Activated CD4-positive, alpha-beta T cell treated with anti-CD3 and anti-CD28 coated beads, Interleukin-2, amount 10 ng/mL, durations not matched to agents 7 days and 5 days (primary cell): ENCODE measurements at regions not wholly inside any gene's neighbourhood (a gene's known extent, or its start where the extent isn't known, plus 50 kb on each side); places are given as distances from the start of the nearest gene placed in this dataset.

Experiments used
- CTCF ChIA-PET: fragments of 350-600 bp; sonication (Branson Sonifier 250); formaldehyde crosslinking; loops from one replicate; lab custom pipeline; 2021; ENCODE audit warnings: antibody characterized with exemption; lab: Charles Lee
- POLR2A ChIA-PET: fragments of 350-600 bp; sonication (Branson Sonifier 250); formaldehyde crosslinking; loops from one replicate; lab custom pipeline; 2021; ENCODE audit warnings: antibody characterized with exemption; lab: Charles Lee
- DNase-seq: peaks from one replicate; pipeline ENCODE4 v3.0.0-alpha.2; 2020
- H3K27ac Mint-ChIP-seq: one replicate; pipeline ENCODE4 v1.8.0; 2021; ENCODE audit warnings: mild to moderate bottlenecking, moderate library complexity, mixed read lengths
- H3K27me3 Mint-ChIP-seq: one replicate; pipeline ENCODE4 v1.8.0; 2021; ENCODE audit warnings: mixed read lengths
- H3K36me3 Mint-ChIP-seq: one replicate; pipeline ENCODE4 v1.8.0; 2021; ENCODE audit warnings: low read depth, mixed read lengths
- H3K4me1 Mint-ChIP-seq: one replicate; pipeline ENCODE4 v1.8.0; 2021; ENCODE audit warnings: mixed read lengths
- H3K4me3 Mint-ChIP-seq: one replicate; pipeline ENCODE4 v1.8.0; 2021; ENCODE audit warnings: mild to moderate bottlenecking, moderate library complexity, mixed read lengths
- H3K9me3 Mint-ChIP-seq: one replicate; pipeline ENCODE4 v1.8.0; 2021; ENCODE audit warnings: mixed read lengths

DNA sequence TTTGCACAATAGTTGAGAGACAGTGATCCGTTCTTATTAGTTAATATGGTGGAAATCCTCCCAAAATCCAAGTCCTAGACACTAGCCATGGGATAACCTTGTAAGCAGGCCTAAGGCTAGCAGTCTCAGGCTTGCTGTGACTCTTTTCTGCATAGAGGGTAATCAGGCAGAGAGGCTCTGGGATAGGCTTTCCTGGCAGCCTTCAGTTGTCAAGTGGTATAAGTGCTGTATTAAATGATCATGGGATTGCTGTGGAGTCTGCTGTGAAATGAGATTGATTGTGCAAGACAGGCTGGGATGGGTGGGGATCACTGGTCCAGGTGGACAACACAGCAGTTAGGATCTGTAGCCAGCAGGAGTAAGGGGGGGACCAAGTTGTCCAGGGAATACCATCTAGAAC lies 416.4 kb downstream of the TLE4 start:
- CTCF ChIA-PET, result no interaction called here
- no peaks in the 10 kb centered on the region for H3K9me3 Mint-ChIP-seq
- H3K36me3 Mint-ChIP-seq, result no peaks in the 10 kb centered on the region
- no peaks in the 10 kb centered on the region for H3K4me1 Mint-ChIP-seq
- H3K27me3 Mint-ChIP-seq, result no peaks in the 10 kb centered on the region
- POLR2A ChIA-PET, result no interaction called here
- H3K27ac Mint-ChIP-seq, result no peak overlapping the region
- H3K4me3 Mint-ChIP-seq, result no peak overlapping the region
- DNase-seq, result no peak

DNA sequence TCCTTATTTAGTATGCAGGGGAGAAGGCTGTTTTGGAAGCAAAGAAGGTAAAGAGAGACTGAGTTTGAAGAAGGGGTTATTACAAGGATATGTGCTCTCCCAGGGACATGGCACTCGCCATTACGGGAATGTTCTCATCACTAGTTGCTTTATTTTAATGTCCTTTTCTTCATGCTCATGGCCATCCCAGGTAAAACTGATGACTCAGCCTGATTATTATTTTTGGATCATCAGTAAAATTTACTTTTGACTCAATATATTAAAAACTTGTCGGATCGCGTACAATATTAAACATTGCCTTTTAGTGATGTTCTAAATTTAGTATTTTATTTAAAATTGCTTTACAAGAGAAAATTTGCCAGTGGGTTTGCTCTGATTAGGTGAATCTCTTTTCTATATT lies 414.7 kb downstream of the TLE4 start:
- Mint-ChIP-seq H3K4me1 (no peaks in the 10 kb centered on the region), H3K27me3 (no peaks in the 10 kb centered on the region), H3K9me3 (no peaks in the 10 kb centered on the region), H3K4me3 (no peak overlapping the region), H3K36me3 (no peaks in the 10 kb centered on the region), H3K27ac (no peak overlapping the region)
- CTCF ChIA-PET, result no interaction called here
- no peak for DNase-seq
- POLR2A ChIA-PET, result no interaction called here

DNA sequence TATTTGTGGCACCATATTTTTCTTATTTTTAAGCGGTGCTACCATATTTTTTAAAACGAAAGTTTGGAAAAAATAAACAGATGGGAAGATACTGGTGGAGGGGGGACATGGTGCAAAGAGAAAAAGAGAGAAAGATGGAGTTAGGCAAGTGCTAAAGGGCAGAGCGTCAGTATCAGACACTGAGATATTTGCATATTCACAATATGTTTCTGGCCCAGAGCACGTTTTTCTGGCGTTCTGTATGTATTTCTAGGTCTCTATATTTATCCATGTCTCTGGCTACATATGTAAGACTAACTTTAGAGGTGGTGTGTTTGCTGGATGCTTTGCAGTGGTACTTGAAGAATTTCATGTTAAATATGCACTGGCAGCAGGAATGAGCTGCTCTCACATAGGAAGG lies 414.0 kb downstream of the TLE4 start:
- H3K27ac Mint-ChIP-seq, result no peak overlapping the region
- ChIA-PET POLR2A (no interaction called here), CTCF (no interaction called here)
- no peaks in the 10 kb centered on the region for H3K9me3 Mint-ChIP-seq
- no peak overlapping the region for H3K4me3 Mint-ChIP-seq
- H3K4me1 Mint-ChIP-seq, result no peaks in the 10 kb centered on the region
- H3K36me3 Mint-ChIP-seq, result no peaks in the 10 kb centered on the region
- no peak for DNase-seq
- H3K27me3 Mint-ChIP-seq, result peaks cover 2% of the 10 kb centered on the region

DNA sequence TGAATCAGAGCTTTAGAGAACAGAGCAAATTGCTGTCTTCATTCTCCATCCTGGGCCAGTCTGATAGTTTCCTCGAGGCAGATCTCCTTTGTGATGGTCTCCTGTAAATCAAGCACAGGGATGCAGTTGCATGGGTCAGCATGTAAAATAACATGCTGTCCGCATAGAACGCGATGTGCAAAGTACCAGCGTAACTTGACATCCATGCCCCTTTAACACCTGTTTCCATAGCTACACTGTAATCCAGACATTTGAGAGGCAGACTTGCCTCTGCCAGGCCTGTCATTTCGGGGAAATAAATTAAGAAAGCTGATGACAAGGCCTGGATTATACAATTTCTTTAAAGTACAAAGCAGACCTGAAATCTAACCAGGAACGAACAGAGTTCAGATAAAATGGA lies 413.5 kb downstream of the TLE4 start:
- ChIA-PET POLR2A (no interaction called here), CTCF (no interaction called here)
- no peak for DNase-seq
- no peaks in the 10 kb centered on the region for H3K4me1 Mint-ChIP-seq
- no peaks in the 10 kb centered on the region for H3K9me3 Mint-ChIP-seq
- H3K27ac Mint-ChIP-seq, result no peak overlapping the region
- no peaks in the 10 kb centered on the region for H3K36me3 Mint-ChIP-seq
- peaks cover 2% of the 10 kb centered on the region for H3K27me3 Mint-ChIP-seq
- no peak overlapping the region for H3K4me3 Mint-ChIP-seq

DNA sequence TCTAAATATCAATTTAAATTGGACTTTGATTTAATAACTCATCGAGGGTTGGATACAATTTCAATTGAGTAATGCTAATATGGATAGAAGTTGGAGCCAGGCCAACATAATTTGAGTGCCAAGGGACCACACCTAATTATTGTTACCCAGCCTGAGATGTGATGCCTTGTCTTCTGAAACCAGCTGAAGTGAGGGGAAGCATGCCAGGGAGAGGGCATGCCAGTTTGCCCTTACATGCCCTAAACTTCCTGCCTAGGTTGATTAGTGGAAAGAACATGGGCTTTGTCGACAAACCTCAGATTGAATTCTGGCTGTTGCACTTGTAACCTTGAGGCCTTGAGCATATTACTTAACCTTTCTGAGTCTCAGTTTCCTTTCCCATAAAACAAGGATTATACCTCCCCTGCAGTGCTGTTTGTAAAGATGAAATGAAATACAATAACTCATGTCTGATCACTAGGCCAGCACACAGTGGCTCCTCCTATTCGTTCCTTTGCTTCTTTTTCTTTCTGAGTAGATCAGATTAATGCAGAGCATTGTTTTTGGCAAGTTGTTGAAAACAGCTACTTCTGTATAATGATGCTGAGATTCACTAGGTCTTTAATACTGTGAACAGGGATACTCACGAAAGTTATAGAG lies 412.8 kb downstream of the TLE4 start:
- H3K4me3 Mint-ChIP-seq, result no peak overlapping the region
- no peaks in the 10 kb centered on the region for H3K4me1 Mint-ChIP-seq
- CTCF ChIA-PET, result no interaction called here
- H3K36me3 Mint-ChIP-seq, result no peaks in the 10 kb centered on the region
- no peak for DNase-seq
- peaks cover 2% of the 10 kb centered on the region for H3K27me3 Mint-ChIP-seq
- no peak overlapping the region for H3K27ac Mint-ChIP-seq
- no peaks in the 10 kb centered on the region for H3K9me3 Mint-ChIP-seq
- POLR2A ChIA-PET, result no interaction called here

DNA sequence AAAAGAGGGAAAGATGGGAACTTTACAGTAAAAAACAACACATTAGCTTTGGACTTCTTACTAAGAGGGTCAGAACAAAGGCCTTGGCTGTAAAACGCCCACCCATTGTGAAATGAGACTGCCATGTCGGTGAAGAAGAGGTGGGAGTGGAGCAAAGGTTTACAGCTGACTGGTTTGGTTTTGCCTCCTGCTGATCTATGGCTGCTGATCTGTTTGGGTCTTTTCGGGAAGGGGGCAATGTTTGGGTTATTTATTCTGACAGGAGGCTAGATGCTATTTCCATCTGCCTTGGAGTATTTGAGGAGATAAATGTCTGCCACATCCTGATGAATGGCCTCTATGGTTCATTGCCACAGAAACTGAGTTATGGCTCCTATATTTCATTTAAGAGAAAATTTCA lies 408.7 kb downstream of the TLE4 start:
- CTCF ChIA-PET, result no interaction called here

DNA sequence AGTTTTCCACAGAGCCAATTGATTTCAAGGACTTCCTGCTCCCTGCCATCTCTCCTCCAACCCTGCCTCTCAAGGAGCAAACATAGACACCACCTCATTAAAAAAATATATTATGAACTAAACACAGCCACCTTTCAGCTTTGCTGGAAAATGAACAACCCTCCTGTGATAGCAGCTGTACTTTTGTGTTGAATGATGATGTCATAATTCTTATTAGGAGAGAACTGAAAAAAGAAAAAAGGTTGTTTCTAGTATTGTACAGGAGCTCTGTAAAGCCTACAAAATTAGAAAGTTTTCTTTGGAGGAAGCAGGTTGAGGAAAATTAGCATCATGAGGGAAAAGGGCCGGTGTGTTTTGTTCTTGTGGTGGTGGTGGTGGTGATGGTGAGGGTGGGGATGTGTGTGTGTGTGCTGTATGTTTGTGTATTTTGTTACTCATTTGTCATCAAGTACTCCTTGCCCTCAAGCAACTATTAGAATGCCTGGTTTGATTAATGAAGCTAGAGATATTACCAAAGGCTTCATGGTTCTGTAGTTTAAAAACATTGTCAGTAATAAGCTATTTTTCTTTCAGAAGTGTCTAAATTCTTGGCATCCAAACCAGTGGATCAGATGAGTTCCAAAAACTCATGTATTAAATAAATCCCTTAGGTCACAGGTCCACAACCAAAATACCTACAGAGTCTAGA lies 405.9 kb downstream of the TLE4 start:
- H3K9me3 Mint-ChIP-seq, result no peaks in the 10 kb centered on the region
- POLR2A ChIA-PET, result no interaction called here
- no peaks in the 10 kb centered on the region for H3K4me1 Mint-ChIP-seq
- no peaks in the 10 kb centered on the region for H3K36me3 Mint-ChIP-seq
- H3K27ac Mint-ChIP-seq, result no peak overlapping the region
- CTCF ChIA-PET, result interaction anchor here (0.6 kb wide), 1 partner anchor 10 kb away, joined by 3 read pairs; no protein-coding TSS in a partner anchor
- no peak for DNase-seq
- no peak overlapping the region for H3K4me3 Mint-ChIP-seq
- peaks cover 5% of the 10 kb centered on the region for H3K27me3 Mint-ChIP-seq

More for the DNA sequence above, 408.7 kb downstream of the TLE4 start:
- DNase-seq, result no peak
- no peak overlapping the region for H3K27ac Mint-ChIP-seq
- no peaks in the 10 kb centered on the region for H3K9me3 Mint-ChIP-seq
- H3K36me3 Mint-ChIP-seq, result no peaks in the 10 kb centered on the region
- H3K4me3 Mint-ChIP-seq, result no peak overlapping the region
- H3K4me1 Mint-ChIP-seq, result no peaks in the 10 kb centered on the region
- H3K27me3 Mint-ChIP-seq, result peaks cover 5% of the 10 kb centered on the region
- POLR2A ChIA-PET, result no interaction called here

DNA sequence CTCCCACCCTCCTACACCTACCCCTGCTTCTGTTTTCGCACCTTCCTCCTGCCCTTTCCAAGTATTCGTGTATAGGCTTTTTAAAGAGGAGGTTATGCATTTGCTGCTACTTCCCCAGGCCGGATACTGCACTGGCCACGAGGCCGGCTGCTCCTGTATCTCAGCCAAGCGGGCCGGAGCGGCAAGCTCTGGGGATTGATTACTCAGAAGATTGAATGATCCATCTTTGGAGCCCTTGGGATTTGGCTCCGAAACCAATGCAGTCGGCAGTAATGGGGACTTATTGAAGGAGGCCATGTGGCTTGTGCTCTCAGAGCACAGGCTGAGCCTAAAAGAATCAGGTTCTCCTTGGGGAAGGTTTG lies 405.3 kb downstream of the TLE4 start:
- Mint-ChIP-seq H3K27ac (no peak overlapping the region), H3K9me3 (no peaks in the 10 kb centered on the region), H3K36me3 (no peaks in the 10 kb centered on the region), H3K4me1 (no peaks in the 10 kb centered on the region), H3K27me3 (peaks cover 5% of the 10 kb centered on the region), H3K4me3 (no peak overlapping the region)
- ChIA-PET CTCF (interaction anchor here (1.4 kb wide), 1 partner anchor 10 kb away, joined by 4 read pairs; no protein-coding TSS in a partner anchor), POLR2A (no interaction called here)
- DNase-seq, result no peak

DNA sequence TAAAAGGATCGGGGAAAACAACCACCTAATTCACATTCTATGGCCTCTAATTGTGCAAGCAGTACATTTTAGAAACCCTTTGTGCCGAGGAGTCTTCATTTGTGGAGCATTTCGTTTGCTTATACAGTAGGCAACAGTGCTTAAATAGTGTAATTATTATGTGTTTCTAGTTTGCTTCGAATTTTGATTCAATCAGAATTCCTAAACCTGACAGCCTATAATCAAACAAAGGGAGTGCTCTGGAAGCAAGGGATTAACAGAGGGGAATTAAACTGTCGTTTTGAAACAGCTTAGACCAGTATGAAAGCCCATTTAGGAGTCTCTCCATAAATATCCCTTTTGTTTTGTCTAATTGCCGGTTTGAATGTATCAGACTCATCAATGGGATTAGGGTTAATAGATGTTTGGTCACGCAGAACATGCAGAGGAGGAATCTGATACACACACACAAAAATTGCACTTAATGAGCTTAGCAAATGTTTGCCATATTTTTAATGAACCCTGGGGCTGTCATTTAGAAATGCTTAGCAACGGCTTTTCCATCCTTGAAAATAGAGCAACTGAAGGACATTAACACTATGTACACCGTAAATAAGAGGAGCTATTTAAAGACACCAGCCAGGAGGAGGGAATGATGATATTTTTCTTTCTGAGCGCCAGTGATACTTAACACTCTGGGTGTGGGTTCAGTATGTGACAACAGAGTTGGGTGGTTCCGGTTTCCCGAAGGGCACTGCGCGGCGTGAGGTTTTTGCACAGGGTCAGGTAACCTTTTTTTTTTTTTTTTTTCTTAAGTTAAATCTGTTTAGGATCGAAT lies 404.7 kb downstream of the TLE4 start:
- Mint-ChIP-seq H3K4me3 (no peak overlapping the region), H3K36me3 (no peaks in the 10 kb centered on the region), H3K27ac (no peak overlapping the region), H3K27me3 (peaks cover 5% of the 10 kb centered on the region), H3K9me3 (no peaks in the 10 kb centered on the region), H3K4me1 (no peaks in the 10 kb centered on the region)
- ChIA-PET CTCF (interaction anchor here (1.4 kb wide), 1 partner anchor 10 kb away, joined by 4 read pairs; no protein-coding TSS in a partner anchor), POLR2A (no interaction called here)
- DNase-seq, result no peak

DNA sequence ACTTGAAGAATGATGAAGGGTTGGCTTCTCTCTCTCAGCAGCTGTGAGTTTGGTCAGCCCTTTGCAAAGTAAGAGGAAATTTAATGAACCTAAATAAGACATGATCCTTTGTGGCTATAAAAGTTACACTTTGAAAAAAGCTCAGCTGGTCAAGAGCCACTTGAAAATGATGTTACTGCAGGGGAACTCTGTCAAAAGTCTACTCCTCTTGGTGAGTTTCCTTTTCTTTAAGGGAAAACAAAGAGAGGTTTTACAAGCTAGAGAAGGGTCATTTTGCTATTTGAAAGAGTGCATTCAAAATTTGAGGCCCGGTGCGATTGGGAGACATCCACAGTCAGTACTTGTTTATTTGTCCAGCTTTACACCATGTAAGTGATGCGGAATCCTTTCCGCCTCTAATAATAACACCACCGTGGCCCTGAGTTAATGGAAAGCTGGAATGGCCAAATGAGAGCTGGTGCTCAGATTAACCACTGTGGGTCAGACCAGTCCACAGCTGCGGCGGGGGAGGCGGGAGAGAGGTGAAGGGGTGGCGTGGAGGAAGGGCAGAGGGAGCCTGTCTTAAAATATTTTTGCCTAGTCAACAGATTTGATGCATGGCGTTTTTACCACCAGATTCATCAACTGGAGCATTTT lies 404.0 kb downstream of the TLE4 start:
- Mint-ChIP-seq H3K4me3 (no peak overlapping the region), H3K36me3 (no peaks in the 10 kb centered on the region), H3K27me3 (peaks cover 3% of the 10 kb centered on the region), H3K27ac (no peak overlapping the region), H3K4me1 (no peaks in the 10 kb centered on the region), H3K9me3 (no peaks in the 10 kb centered on the region)
- POLR2A ChIA-PET, result no interaction called here
- DNase-seq, result no peak
- CTCF ChIA-PET, result interaction anchor here (1.4 kb wide), 1 partner anchor 9 kb away, joined by 4 read pairs; no protein-coding TSS in a partner anchor

DNA sequence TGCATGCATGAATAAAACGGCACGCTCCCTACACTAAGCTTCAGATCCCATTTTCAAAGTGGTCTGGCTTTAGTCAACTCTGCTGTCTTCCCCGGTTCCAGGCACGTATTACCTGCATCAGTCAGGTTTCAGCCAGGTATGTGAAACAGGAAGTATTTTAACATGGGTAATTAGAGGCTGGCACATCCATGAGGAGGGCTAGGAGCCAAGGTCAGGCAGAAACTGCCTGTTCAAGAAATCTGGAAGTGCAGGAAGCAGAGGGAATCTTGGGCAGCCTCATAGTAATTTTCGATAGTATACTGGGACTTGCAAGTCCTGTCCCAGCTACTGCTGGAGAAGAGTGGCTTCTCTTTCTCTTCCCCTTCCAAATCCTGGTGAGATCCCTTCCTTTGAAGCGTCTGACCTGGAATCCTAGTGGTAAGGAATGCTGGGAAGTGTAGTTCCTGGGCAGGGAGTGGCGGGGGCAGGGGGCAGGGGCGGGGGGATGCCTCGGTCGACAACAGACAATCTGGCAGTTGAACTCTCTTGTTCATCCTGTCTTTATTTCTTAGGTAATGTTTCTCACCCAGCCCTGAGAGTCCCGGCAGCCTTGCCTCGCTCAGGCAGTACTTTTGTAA lies 403.1 kb downstream of the TLE4 start:
- Mint-ChIP-seq H3K9me3 (no peaks in the 10 kb centered on the region), H3K4me3 (no peak overlapping the region), H3K36me3 (no peaks in the 10 kb centered on the region), H3K27me3 (peaks cover 3% of the 10 kb centered on the region), H3K27ac (no peak overlapping the region), H3K4me1 (no peaks in the 10 kb centered on the region)
- DNase-seq, result no peak
- ChIA-PET CTCF (no interaction called here), POLR2A (no interaction called here)

DNA sequence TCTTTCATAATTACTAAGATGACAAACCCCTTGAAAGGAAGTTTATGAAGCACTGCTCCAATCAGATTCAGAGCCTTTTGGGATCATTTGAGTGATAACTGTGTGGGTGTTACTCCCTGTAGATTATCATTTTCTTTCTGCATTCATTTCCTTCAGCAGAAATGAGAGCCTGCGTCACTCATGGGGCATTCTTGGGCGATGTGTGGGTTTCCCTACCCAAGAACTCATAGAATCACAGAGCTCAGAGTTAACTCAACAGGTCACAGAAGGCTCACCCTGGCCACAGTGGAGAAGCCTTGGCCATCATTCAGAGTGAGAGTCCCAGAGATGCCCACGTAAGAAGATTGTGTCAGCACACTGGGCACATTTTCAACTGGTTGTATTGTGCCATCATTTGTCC lies 401.9 kb downstream of the TLE4 start:
- CTCF ChIA-PET, result no interaction called here

DNA sequence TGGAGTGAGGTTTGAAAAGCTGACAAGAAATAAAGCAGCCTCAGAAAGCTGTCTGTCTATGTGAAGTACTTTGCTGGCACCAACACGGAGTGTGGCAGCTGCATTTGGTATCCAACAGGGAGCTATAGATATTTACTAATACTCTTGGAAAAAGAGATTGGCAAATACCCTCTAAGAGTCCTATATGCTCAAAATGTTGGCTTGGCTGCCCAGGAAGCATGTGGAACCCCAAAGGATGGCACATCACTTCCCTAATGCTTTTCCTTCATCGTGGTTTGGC lies 398.3 kb downstream of the TLE4 start:
- ChIA-PET CTCF (no interaction called here), POLR2A (no interaction called here)
- Mint-ChIP-seq H3K4me3 (no peak overlapping the region), H3K36me3 (no peaks in the 10 kb centered on the region), H3K9me3 (no peaks in the 10 kb centered on the region), H3K4me1 (no peaks in the 10 kb centered on the region), H3K27ac (no peak overlapping the region), H3K27me3 (peaks cover 2% of the 10 kb centered on the region)
- DNase-seq, result no peak

More for the DNA sequence above, 401.9 kb downstream of the TLE4 start:
- Mint-ChIP-seq H3K36me3 (no peaks in the 10 kb centered on the region), H3K27me3 (peaks cover 3% of the 10 kb centered on the region), H3K27ac (no peak overlapping the region), H3K4me1 (no peaks in the 10 kb centered on the region), H3K9me3 (no peaks in the 10 kb centered on the region), H3K4me3 (no peak overlapping the region)
- POLR2A ChIA-PET, result no interaction called here
- no peak for DNase-seq
